Endothelial cell of umbilical vein (primary cell): ENCODE measurements at regions not wholly inside any gene's neighbourhood (a gene's known extent, or its start where the extent isn't known, plus 50 kb on each side); places are given as distances from the start of the nearest gene placed in this dataset.

Source experiments
- CTCF ChIP-seq, 2 donors: IDR thresholded peaks; 1 replicate in 1 of 2; 2 replicates in 1 of 2; pipeline ENCODE4 v1.5.1; 2011; ENCODE audit warnings: low read length in 2 of 2, mild to moderate bottlenecking in 2 of 2, moderate library complexity in 2 of 2, control low read depth in 1 of 2, inconsistent platforms in 1 of 2, low read depth in 1 of 2; ENCODE audit not compliant: insufficient read depth in 1 of 2; ENCODE audit errors: extremely low read depth in 1 of 2
- EZH2 ChIP-seq: IDR thresholded peaks from 2 replicates; pipeline ENCODE4 v1.6.1; 2012; ENCODE audit warnings: borderline replicate concordance, low read depth, mild to moderate bottlenecking, moderate library complexity, low read length, inconsistent platforms; ENCODE audit not compliant: severe bottlenecking
- FOS ChIP-seq: IDR thresholded peaks from 2 replicates; pipeline ENCODE4 v1.6.1; 2011; ENCODE audit warnings: mild to moderate bottlenecking, low read length, moderate library complexity, borderline replicate concordance; ENCODE audit not compliant: insufficient read depth
- GATA2 ChIP-seq: IDR thresholded peaks from 2 replicates; pipeline ENCODE4 v1.7.0; 2011; ENCODE audit warnings: low read depth, mild to moderate bottlenecking, moderate library complexity, mixed read lengths, low read length; ENCODE audit not compliant: insufficient read length, insufficient read depth
- JUN ChIP-seq: IDR thresholded peaks from 2 replicates; pipeline ENCODE4 v1.6.1; 2011; ENCODE audit warnings: borderline replicate concordance, low read depth; ENCODE audit not compliant: insufficient read length, insufficient read depth
- MYC ChIP-seq: IDR thresholded peaks from one replicate; pipeline ENCODE4 v1.6.1; 2011; ENCODE audit warnings: mild to moderate bottlenecking, low read depth, low read length
- POLR2A ChIP-seq: IDR thresholded peaks from 2 replicates; pipeline ENCODE4 v1.6.1; 2012; ENCODE audit warnings: low read depth, mild to moderate bottlenecking, control low read depth, low read length
- POLR2AphosphoS5 ChIP-seq: IDR thresholded peaks from 2 replicates; pipeline ENCODE4 v1.6.1; 2012; ENCODE audit warnings: low read depth, mild to moderate bottlenecking, control low read depth, low read length, moderate library complexity; ENCODE audit not compliant: insufficient read depth
- TF ChIP-seq, protein P1 (sequence below): IDR thresholded peaks from 2 replicates; pipeline ENCODE4 v1.6.1; 2011; ENCODE audit not compliant: insufficient read depth, insufficient read length

DNA sequence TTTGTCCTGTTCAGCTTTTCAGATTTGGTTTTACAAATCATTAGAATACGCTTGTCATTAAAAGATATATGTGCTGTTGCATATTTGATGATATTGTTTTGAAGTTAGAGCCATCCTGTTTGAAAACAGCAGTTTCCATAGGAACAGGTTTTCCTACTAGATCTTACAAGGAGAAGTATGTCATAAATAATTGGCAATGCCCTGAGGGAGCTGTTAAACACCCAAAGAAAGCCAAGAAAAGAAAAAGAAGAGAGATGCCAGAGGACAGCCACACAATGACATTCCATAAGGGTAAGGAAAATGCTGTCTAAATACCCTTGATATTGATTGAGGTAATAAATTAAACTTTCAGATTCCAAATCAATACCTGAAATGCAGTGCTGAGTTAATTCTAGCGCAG lies 392.2 kb upstream of the CRIM1 start:
- TF ChIP-seq CTCF (IDR thresholded peaks at IDR 0.05; ENCODE audit: extremely low read depth in 1 of 2, insufficient read depth in 1 of 2, low read depth in 1 of 2, low read length in 2 of 2) = no peak
- no peak for TF ChIP-seq POLR2A
- TF ChIP-seq JUN = no peak
- TF ChIP-seq, protein P1, sequence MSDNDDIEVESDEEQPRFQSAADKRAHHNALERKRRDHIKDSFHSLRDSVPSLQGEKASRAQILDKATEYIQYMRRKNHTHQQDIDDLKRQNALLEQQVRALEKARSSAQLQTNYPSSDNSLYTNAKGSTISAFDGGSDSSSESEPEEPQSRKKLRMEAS = no peak
- no peak for TF ChIP-seq POLR2AphosphoS5
- TF ChIP-seq MYC = no peak
- TF ChIP-seq EZH2 = no peak
- no peak for TF ChIP-seq FOS
- TF ChIP-seq GATA2 = no peak
